H1 (cell line): ENCODE measurements at regions not wholly inside any gene's neighbourhood (a gene's known extent, or its start where the extent isn't known, plus 50 kb on each side); places are given as distances from the start of the nearest gene placed in this dataset.

ENCODE experiments used
- ATF3 ChIP-seq: IDR thresholded peaks from 2 replicates; pipeline ENCODE4 v1.6.1; 2011; ENCODE audit warnings: low read depth, mild to moderate bottlenecking, low read length; ENCODE audit not compliant: insufficient read depth
- CHD7 ChIP-seq: fragments of 300-600 bp; sonication (generic); IDR thresholded peaks from 2 replicates; pipeline ENCODE4 v1.7.1; 2012; ENCODE audit warnings: low read length, moderate library complexity, mild to moderate bottlenecking, inconsistent platforms; ENCODE audit not compliant: insufficient replicate concordance
- RXRA ChIP-seq: IDR thresholded peaks from 2 replicates; pipeline ENCODE4 v1.6.1; 2011; ENCODE audit warnings: low read depth, mild to moderate bottlenecking, low read length, moderate library complexity; ENCODE audit not compliant: insufficient read depth

GRCh38 chr1:221454096-221454495 lies 287.8 kb downstream of the DUSP10 start (continued):
- TF ChIP-seq CHD7 (no peak), ATF3 (no peak), RXRA (no peak)
